ENCODE measurements at regions not wholly inside any gene's neighbourhood (a gene's known extent, or its start where the extent isn't known, plus 50 kb on each side); places are given as distances from the start of the nearest gene placed in this dataset.

DNA sequence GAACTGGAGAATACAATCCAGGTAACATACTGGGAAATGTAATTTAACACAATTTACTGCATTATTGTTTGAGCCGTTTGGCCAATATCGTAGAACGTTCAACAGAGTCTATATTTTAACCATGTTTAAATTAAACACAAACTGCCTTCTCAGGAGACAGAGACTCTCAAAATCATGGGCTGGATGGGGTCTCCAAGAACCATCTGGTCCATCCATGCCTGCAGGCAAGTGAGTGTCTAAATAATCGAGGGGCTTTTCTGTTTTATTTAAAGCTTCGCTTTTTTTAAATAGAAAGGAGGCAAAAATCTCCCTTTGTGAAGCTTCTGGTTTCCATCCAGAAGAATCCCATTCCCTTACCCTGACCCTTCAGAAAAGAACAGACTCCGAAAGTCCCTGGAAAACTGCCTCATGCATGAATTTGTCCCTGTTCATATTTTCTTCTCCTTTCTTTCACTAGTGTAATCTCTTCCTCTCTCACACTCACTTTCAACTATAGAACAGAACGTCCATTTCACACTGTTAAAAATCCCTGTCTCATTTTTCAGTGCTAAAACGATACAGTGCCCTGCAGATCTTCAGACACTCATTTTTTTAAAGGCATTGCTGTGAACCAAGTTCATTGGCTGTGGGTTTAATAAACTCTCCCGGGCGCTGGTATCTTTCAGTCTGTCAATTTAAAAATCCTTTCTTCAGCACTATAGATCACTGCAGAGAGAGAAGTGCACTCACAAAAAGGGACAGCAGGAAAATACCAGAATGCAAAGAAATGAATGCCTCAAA, 111.4 kb upstream of the TOM1L1 start:
- H3K4me3 ChIP-seq (ENCODE audit: insufficient read depth, low read length) = no peak overlapping the region

DNA sequence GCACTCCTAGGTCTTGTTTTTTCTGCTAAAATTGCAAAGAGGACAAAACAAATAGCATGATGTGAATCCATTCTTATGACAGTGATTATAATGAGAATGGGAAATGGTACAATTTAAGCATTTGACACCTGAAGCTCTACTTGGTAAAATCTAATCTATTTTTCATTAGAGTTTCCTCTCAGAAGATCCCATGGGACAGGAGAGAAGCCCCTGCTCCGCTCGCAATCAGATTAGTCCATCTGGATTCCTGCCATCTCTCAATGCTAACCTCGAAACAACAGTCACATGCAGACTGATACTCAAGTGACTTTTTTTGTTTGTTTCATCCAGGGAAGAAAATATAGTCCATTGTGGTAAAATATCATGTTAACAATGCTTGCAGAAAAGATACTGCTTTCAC, 107.4 kb upstream of the TOM1L1 start:
- Histone ChIP-seq H3K4me1 (ENCODE audit: insufficient read depth, low read length) (no peaks in the 10 kb centered on the region), H2AFZ (ENCODE audit: low read length) (no peak overlapping the region), H3K4me3 (ENCODE audit: insufficient read depth, low read length) (no peak overlapping the region), H3K9me3 (ENCODE audit: low read depth, low read length) (peaks cover 4% of the 10 kb centered on the region), H3K27me3 (ENCODE audit: insufficient read depth, low read length) (no peaks in the 10 kb centered on the region), H3K27ac (ENCODE audit: low read depth, low read length) (no peak overlapping the region), H4K20me1 (ENCODE audit: insufficient read depth, low read length) (no peaks in the 10 kb centered on the region), H3K4me2 (ENCODE audit: insufficient read depth, low read length) (no peak overlapping the region), H3K36me3 (ENCODE audit: insufficient read depth, low read length) (no peaks in the 10 kb centered on the region), H3K79me2 (ENCODE audit: insufficient read depth, low read length) (no peaks in the 10 kb centered on the region)
- TF ChIP-seq, protein P1, sequence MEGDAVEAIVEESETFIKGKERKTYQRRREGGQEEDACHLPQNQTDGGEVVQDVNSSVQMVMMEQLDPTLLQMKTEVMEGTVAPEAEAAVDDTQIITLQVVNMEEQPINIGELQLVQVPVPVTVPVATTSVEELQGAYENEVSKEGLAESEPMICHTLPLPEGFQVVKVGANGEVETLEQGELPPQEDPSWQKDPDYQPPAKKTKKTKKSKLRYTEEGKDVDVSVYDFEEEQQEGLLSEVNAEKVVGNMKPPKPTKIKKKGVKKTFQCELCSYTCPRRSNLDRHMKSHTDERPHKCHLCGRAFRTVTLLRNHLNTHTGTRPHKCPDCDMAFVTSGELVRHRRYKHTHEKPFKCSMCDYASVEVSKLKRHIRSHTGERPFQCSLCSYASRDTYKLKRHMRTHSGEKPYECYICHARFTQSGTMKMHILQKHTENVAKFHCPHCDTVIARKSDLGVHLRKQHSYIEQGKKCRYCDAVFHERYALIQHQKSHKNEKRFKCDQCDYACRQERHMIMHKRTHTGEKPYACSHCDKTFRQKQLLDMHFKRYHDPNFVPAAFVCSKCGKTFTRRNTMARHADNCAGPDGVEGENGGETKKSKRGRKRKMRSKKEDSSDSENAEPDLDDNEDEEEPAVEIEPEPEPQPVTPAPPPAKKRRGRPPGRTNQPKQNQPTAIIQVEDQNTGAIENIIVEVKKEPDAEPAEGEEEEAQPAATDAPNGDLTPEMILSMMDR (IDR thresholded peaks at IDR 0.05; ENCODE audit: extremely low read depth, low read depth, low read length) = no peak
- no peak for DNase-seq (ENCODE audit: insufficient read length, low spot score, missing footprints)

More for the DNA sequence above, 111.4 kb upstream of the TOM1L1 start:
- Histone ChIP-seq H3K79me2 (ENCODE audit: insufficient read depth, low read length) (no peaks in the 10 kb centered on the region), H3K4me2 (ENCODE audit: insufficient read depth, low read length) (no peak overlapping the region), H4K20me1 (ENCODE audit: insufficient read depth, low read length) (no peaks in the 10 kb centered on the region), H3K9me3 (ENCODE audit: low read depth, low read length) (peaks cover 4% of the 10 kb centered on the region), H2AFZ (ENCODE audit: low read length) (no peak overlapping the region), H3K36me3 (ENCODE audit: insufficient read depth, low read length) (no peaks in the 10 kb centered on the region), H3K27me3 (ENCODE audit: insufficient read depth, low read length) (no peaks in the 10 kb centered on the region), H3K27ac (ENCODE audit: low read depth, low read length) (no peak overlapping the region), H3K4me1 (ENCODE audit: insufficient read depth, low read length) (no peaks in the 10 kb centered on the region)
- TF ChIP-seq, protein P1 (IDR thresholded peaks at IDR 0.05; ENCODE audit: extremely low read depth, low read depth, low read length) = no peak
- DNase-seq (ENCODE audit: insufficient read length, low spot score, missing footprints) = no peak

DNA sequence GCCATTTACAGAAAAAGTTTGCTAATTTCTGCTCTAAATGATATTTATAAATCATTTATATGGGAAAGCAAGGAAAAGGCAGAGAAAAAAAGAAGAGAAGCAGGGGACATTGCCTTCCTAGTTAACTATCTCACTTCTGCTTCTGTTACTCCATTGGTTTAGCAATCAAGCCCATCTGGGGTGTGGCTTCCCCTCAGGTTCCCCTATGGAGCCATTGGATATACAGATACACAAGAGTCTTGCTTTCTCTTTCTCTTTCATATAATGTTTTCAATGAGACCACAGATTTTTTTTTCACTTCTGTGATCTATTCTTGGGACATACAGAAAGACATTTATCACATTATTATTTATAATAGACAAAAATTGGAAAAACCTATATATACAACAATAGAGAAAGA, 105.6 kb upstream of the TOM1L1 start:
- Histone ChIP-seq H3K4me3 (ENCODE audit: insufficient read depth, low read length) (no peak overlapping the region), H3K27me3 (ENCODE audit: insufficient read depth, low read length) (no peaks in the 10 kb centered on the region), H3K4me2 (ENCODE audit: insufficient read depth, low read length) (no peak overlapping the region), H2AFZ (ENCODE audit: low read length) (no peak overlapping the region), H3K79me2 (ENCODE audit: insufficient read depth, low read length) (no peaks in the 10 kb centered on the region), H3K4me1 (ENCODE audit: insufficient read depth, low read length) (no peaks in the 10 kb centered on the region), H3K9me3 (ENCODE audit: low read depth, low read length) (peaks cover 3% of the 10 kb centered on the region), H3K27ac (ENCODE audit: low read depth, low read length) (no peak overlapping the region), H3K36me3 (ENCODE audit: insufficient read depth, low read length) (no peaks in the 10 kb centered on the region), H4K20me1 (ENCODE audit: insufficient read depth, low read length) (no peaks in the 10 kb centered on the region)
- no peak for DNase-seq (ENCODE audit: insufficient read length, low spot score, missing footprints)
- TF ChIP-seq, protein P1 (IDR thresholded peaks at IDR 0.05; ENCODE audit: extremely low read depth, low read depth, low read length) = no peak

DNA sequence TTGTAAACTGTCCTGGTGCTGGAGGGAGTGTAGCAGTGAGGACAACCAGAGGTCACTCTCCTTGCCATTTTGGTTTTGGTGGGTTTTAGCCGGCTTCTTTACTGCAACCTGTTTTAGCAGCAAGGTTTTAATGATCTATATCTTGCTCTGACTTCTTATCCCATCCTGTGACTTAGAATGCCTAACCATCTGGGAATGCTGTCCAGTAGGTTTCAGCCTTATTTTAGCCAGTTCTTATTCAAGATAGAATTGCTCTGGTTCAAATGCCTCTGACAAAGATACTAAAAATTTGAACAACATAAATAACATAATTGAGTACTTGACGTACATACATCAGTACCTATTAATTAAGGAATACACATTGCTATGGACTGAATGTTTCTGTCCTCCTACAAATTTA, 93.3 kb upstream of the TOM1L1 start:
- Histone ChIP-seq H3K9me3 (ENCODE audit: low read depth, low read length) (no peaks in the 10 kb centered on the region), H3K79me2 (ENCODE audit: insufficient read depth, low read length) (no peaks in the 10 kb centered on the region)

More for the DNA sequence above, 93.3 kb upstream of the TOM1L1 start:
- H3K4me1 ChIP-seq (ENCODE audit: insufficient read depth, low read length) = no peaks in the 10 kb centered on the region
- H3K36me3 ChIP-seq (ENCODE audit: insufficient read depth, low read length) = no peaks in the 10 kb centered on the region
- TF ChIP-seq, protein P1 (IDR thresholded peaks at IDR 0.05; ENCODE audit: extremely low read depth, low read depth, low read length) = no peak
- no peaks in the 10 kb centered on the region for H4K20me1 ChIP-seq (ENCODE audit: insufficient read depth, low read length)
- H3K27ac ChIP-seq (ENCODE audit: low read depth, low read length) = no peak overlapping the region
- no peaks in the 10 kb centered on the region for H3K27me3 ChIP-seq (ENCODE audit: insufficient read depth, low read length)
- no peak overlapping the region for H3K4me3 ChIP-seq (ENCODE audit: insufficient read depth, low read length)
- DNase-seq (ENCODE audit: insufficient read length, low spot score, missing footprints) = no peak
- no peak overlapping the region for H3K4me2 ChIP-seq (ENCODE audit: insufficient read depth, low read length)
- H2AFZ ChIP-seq (ENCODE audit: low read length) = no peak overlapping the region

Data from osteoblast (primary cell).